Memory B cell (primary cell): ENCODE measurements at regions not wholly inside any gene's neighbourhood (a gene's known extent, or its start where the extent isn't known, plus 50 kb on each side); places are given as distances from the start of the nearest gene placed in this dataset.
"Not testable (repeated sequence)": the region's sequence is repeated elsewhere in the genome, so short reads cannot be mapped to it uniquely, and the experiment has no call there.

Source experiments
- ATAC-seq: fragments of 150-1000 bp; cut with Tn5 transposase; 2 replicates; pipeline ENCODE4 v1.10.0; 2021; ENCODE audit warnings: low read depth, mild to moderate bottlenecking, moderate library complexity
- DNase-seq, 2 donors: peaks; one replicate each; pipeline ENCODE4 v3.0.0; 2022; ENCODE audit warnings: low spot score in 2 of 2
- H3K27ac Mint-ChIP-seq: one replicate; pipeline ENCODE4 v1.8.0; 2022; ENCODE audit warnings: mild to moderate bottlenecking, moderate library complexity, mixed read lengths
- H3K27me3 Mint-ChIP-seq: one replicate; pipeline ENCODE4 v1.8.0; 2022; ENCODE audit warnings: mixed read lengths
- H3K36me3 Mint-ChIP-seq: one replicate; pipeline ENCODE4 v1.8.0; 2022; ENCODE audit warnings: mild to moderate bottlenecking, mixed read lengths
- H3K4me1 Mint-ChIP-seq: one replicate; pipeline ENCODE4 v1.8.0; 2022; ENCODE audit warnings: mixed read lengths
- H3K4me3 Mint-ChIP-seq: one replicate; pipeline ENCODE4 v1.8.0; 2022; ENCODE audit warnings: mild to moderate bottlenecking, moderate library complexity, mixed read lengths
- H3K9me3 Mint-ChIP-seq: one replicate; pipeline ENCODE4 v1.8.0; 2022; ENCODE audit warnings: mixed read lengths

DNA sequence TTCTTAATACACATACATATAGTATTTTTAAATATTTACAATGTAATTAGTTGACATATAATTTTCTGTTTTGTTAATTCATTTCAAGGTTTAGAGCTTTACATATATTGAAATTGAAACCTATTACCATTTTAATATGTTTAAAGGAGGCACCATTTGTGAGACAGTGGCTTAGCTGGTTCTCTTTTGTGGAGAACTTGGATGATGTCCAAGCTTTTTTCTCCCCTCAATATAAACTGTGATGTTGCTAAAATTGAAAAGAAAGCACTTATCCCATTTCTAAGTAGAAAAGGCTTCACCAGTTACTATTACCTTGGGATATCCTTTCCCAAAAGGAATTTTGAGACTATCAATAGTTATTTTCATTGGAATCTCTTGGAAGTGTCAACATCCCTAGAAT lies 707.2 kb downstream of the NTRK3 start:
- no peak for ATAC-seq
- DNase-seq, result no peak
- H3K4me1 Mint-ChIP-seq, result no peaks in the 10 kb centered on the region
- no peak overlapping the region for H3K4me3 Mint-ChIP-seq
- H3K27me3 Mint-ChIP-seq, result no peaks in the 10 kb centered on the region
- H3K9me3 Mint-ChIP-seq, result peaks cover 5% of the 10 kb centered on the region
- no peak overlapping the region for H3K27ac Mint-ChIP-seq
- no peaks in the 10 kb centered on the region for H3K36me3 Mint-ChIP-seq

GRCh38 chr15:87548590-87548989 lies 707.9 kb downstream of the NTRK3 start:
- not testable (repeated sequence) for H3K27me3 Mint-ChIP-seq, H3K36me3 Mint-ChIP-seq, H3K4me3 Mint-ChIP-seq, H3K4me1 Mint-ChIP-seq, DNase-seq, H3K27ac Mint-ChIP-seq, ATAC-seq, H3K9me3 Mint-ChIP-seq

DNA sequence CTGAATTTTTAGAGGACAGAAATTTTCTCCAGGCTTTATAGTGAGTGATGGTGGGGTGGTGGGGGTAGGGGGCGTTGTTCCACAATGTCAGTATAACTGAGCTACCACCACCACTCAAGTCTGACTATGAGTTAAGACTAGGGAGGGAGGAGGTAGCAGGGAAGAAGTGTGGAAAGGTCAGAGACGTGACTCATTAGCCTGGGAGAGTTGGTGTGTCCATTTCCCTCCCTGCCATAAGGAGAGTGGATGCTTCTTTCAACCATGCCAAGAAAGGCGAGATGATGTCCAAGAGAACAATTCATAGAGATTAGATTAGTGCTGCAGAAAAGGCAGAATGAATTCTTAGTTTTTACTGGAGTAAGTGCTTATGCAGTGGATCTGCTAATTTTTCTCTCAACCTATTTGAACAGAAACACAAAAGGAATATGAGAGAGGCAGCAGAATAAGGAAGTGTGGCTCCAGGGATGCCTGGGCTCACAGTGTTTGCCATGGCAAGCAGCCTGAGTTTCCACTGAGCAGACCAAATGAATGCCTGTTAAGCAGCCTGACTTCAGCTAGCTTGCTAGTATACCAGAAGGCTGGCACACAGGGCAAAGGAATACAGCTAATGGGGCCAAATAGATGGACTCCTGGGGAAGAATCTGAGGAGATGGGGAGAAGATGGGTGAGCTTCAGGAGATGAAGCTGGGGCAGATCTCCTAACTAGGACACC lies 708.9 kb downstream of the NTRK3 start:
- no peaks in the 10 kb centered on the region for H3K36me3 Mint-ChIP-seq
- H3K4me1 Mint-ChIP-seq, result no peaks in the 10 kb centered on the region
- no peaks in the 10 kb centered on the region for H3K27me3 Mint-ChIP-seq
- no peaks in the 10 kb centered on the region for H3K9me3 Mint-ChIP-seq
- no peak overlapping the region for H3K27ac Mint-ChIP-seq
- ATAC-seq, result no peak
- H3K4me3 Mint-ChIP-seq, result no peak overlapping the region
- no peak for DNase-seq

GRCh38 chr15:87538327-87538834 lies 718.2 kb downstream of the NTRK3 start:
- DNase-seq (no peak), ATAC-seq (no peak)
- no peaks in the 10 kb centered on the region for H3K27me3 Mint-ChIP-seq
- H3K36me3 Mint-ChIP-seq, result no peaks in the 10 kb centered on the region
- no peak overlapping the region for H3K27ac Mint-ChIP-seq
- H3K9me3 Mint-ChIP-seq, result peaks cover 3% of the 10 kb centered on the region
- H3K4me1 Mint-ChIP-seq, result no peaks in the 10 kb centered on the region
- no peak overlapping the region for H3K4me3 Mint-ChIP-seq

DNA sequence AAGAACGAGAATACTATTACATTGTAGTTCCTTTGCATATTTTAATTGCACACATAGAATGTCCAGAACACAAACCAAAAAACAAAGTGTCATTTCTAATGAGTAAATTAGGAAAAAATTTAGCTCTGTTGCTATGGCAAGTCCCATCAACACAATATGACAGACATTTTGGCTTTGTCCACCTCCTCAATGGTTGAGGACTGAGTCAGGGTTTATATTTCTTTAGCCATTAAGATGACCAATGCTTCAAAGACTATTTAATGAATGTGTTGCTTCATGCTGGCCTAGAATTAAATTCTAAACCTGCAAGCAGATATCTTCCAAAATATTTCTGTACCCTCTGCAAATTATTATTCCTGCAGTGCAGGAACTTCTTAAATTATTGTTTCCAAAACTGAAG lies 719.2 kb downstream of the NTRK3 start:
- peaks cover 6% of the 10 kb centered on the region for H3K9me3 Mint-ChIP-seq
- H3K36me3 Mint-ChIP-seq, result no peaks in the 10 kb centered on the region
- H3K4me1 Mint-ChIP-seq, result no peaks in the 10 kb centered on the region
- no peaks in the 10 kb centered on the region for H3K27me3 Mint-ChIP-seq
- H3K4me3 Mint-ChIP-seq, result no peak overlapping the region
- H3K27ac Mint-ChIP-seq, result no peak overlapping the region
- ATAC-seq, result no peak
- DNase-seq, result no peak

GRCh38 chr15:87533637-87534036 lies 722.9 kb downstream of the NTRK3 start:
- H3K27me3 Mint-ChIP-seq, H3K27ac Mint-ChIP-seq, H3K9me3 Mint-ChIP-seq, H3K36me3 Mint-ChIP-seq, H3K4me1 Mint-ChIP-seq, ATAC-seq, H3K4me3 Mint-ChIP-seq, DNase-seq: not testable (repeated sequence)

- Mint-ChIP-seq H3K4me3 (no peak overlapping the region), H3K9me3 (peaks cover 5% of the 10 kb centered on the region), H3K36me3 (no peaks in the 10 kb centered on the region), H3K27me3 (no peaks in the 10 kb centered on the region), H3K27ac (no peak overlapping the region), H3K4me1 (no peaks in the 10 kb centered on the region)
- ATAC-seq (no peak), DNase-seq (no peak)
These were observed 727.7 kb downstream of the NTRK3 start for GRCh38 chr15:87528873-87529272.

DNA sequence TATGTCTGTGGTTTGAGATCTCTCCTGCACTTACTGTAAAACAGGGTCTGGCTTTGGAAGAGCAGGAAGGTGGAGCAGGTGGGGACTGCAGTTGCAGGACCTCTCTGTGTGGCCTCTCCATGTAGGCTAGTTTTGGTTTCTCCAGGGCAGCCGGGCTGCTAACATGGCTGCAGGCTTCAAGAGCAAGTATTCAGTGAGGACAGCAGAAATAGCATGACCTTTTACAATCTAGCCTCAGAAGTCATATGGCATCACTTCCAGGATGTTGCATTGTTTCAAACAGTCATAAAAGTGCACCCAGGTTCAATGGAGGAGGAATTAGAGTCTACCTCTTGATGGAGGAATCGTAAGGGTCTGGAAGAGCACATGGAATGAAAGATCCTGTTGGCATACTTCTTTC lies 728.7 kb downstream of the NTRK3 start:
- peaks cover 1% of the 10 kb centered on the region for H3K9me3 Mint-ChIP-seq
- H3K4me3 Mint-ChIP-seq, result no peak overlapping the region
- no peak overlapping the region for H3K27ac Mint-ChIP-seq
- no peaks in the 10 kb centered on the region for H3K27me3 Mint-ChIP-seq
- DNase-seq (no peak), ATAC-seq (no peak)
- no peaks in the 10 kb centered on the region for H3K36me3 Mint-ChIP-seq
- no peaks in the 10 kb centered on the region for H3K4me1 Mint-ChIP-seq

DNA sequence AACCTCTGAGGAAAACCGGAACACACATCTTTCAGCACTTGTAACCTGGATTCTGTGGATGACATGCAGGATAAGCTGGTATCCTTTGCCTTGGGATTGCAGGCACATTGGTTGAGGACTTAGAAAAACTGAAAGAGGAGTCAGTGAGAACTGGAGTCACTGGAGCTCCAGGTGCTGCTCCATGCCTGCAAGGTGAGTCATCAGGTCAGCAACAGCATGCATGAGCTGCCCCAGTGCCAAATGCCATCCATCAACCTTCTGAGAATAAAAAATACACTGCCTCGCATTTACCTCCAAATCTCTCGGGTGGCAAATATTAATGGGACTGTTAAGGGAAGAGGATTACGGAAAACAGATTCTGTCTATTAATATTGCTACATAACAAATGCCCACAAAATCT lies 729.1 kb downstream of the NTRK3 start:
- H3K27me3 Mint-ChIP-seq, result no peaks in the 10 kb centered on the region
- H3K9me3 Mint-ChIP-seq, result peaks cover 1% of the 10 kb centered on the region
- H3K4me3 Mint-ChIP-seq, result no peak overlapping the region
- no peak overlapping the region for H3K27ac Mint-ChIP-seq
- H3K4me1 Mint-ChIP-seq, result no peaks in the 10 kb centered on the region
- ATAC-seq, result no peak
- DNase-seq, result no peak
- no peaks in the 10 kb centered on the region for H3K36me3 Mint-ChIP-seq

DNA sequence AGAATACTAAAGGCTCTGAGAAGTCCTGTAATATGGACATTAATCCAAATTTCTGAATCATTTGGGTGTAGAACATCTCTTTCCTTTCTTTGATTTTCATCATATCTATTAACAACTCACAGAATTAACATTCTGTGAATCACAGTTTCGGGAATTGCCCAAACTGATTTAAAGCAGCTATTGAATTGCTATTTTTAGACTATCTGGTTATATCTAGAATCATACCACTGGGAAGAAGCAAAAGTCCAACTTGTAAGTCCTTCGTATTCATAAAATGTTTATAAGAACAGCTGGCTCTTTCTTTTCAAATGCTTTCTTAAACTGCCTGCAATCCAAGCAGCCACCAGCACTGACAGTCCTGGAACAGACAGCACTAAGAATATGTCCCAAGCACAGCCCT lies 733.0 kb downstream of the NTRK3 start:
- no peak for ATAC-seq
- H3K9me3 Mint-ChIP-seq, result no peaks in the 10 kb centered on the region
- H3K36me3 Mint-ChIP-seq, result no peaks in the 10 kb centered on the region
- DNase-seq, result no peak
- H3K4me1 Mint-ChIP-seq, result no peaks in the 10 kb centered on the region
- no peak overlapping the region for H3K27ac Mint-ChIP-seq
- H3K27me3 Mint-ChIP-seq, result no peaks in the 10 kb centered on the region
- no peak overlapping the region for H3K4me3 Mint-ChIP-seq

DNA sequence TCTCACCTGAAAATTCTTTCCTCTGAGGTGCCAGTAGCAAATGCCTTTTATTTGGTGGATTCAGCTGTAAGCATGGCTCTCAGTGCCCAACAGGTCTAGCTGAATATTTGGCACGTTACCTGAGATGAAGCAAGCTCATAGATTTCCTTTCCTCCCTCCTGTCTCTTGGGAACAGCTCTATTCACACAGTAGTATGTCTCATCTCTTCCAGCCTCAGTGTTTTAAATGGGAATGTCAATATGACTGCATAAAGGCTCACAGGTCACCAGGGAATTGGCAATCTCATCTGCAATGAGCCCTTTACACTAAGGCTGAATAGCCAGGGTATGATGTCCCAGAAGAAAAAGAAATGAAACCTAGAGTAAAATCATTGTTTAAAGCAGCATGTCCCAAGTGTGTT lies 733.5 kb downstream of the NTRK3 start:
- no peaks in the 10 kb centered on the region for H3K36me3 Mint-ChIP-seq
- H3K9me3 Mint-ChIP-seq, result no peaks in the 10 kb centered on the region
- H3K4me1 Mint-ChIP-seq, result no peaks in the 10 kb centered on the region

GRCh38 chr15:87518957-87519356 lies 737.6 kb downstream of the NTRK3 start:
- H3K27ac Mint-ChIP-seq, result no peak overlapping the region
- H3K36me3 Mint-ChIP-seq, result no peaks in the 10 kb centered on the region
- H3K27me3 Mint-ChIP-seq, result no peaks in the 10 kb centered on the region
- no peaks in the 10 kb centered on the region for H3K4me1 Mint-ChIP-seq
- ATAC-seq (no peak), DNase-seq (no peak)
- H3K4me3 Mint-ChIP-seq, result no peak overlapping the region
- H3K9me3 Mint-ChIP-seq, result peaks cover 2% of the 10 kb centered on the region

More for the DNA sequence above, 733.5 kb downstream of the NTRK3 start:
- ATAC-seq (no peak), DNase-seq (no peak)
- H3K27me3 Mint-ChIP-seq, result no peaks in the 10 kb centered on the region
- no peak overlapping the region for H3K4me3 Mint-ChIP-seq
- no peak overlapping the region for H3K27ac Mint-ChIP-seq

DNA sequence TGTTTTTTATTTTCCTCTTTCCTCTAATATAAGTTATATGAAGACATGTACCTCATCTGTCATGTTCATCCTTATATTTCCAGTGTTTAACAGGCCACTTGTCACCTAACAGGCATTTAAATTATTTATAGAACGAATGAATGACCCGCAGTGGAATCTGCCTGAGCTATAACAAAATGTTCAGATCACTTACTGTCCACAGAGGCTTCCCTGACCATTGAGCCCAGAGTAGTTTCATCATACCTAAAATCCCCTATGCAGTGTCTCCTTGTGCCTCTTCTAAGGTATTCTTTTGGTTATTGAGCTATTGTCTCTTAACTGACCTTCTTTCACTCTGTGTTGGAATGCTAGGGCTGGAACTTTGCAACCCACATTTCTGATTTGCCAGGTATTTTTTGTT lies 748.5 kb downstream of the NTRK3 start:
- no peaks in the 10 kb centered on the region for H3K4me1 Mint-ChIP-seq
- DNase-seq (no peak), ATAC-seq (no peak)
- H3K4me3 Mint-ChIP-seq, result no peak overlapping the region
- H3K36me3 Mint-ChIP-seq, result no peaks in the 10 kb centered on the region
- H3K27ac Mint-ChIP-seq, result no peak overlapping the region
- H3K27me3 Mint-ChIP-seq, result no peaks in the 10 kb centered on the region
- peaks cover 2% of the 10 kb centered on the region for H3K9me3 Mint-ChIP-seq

DNA sequence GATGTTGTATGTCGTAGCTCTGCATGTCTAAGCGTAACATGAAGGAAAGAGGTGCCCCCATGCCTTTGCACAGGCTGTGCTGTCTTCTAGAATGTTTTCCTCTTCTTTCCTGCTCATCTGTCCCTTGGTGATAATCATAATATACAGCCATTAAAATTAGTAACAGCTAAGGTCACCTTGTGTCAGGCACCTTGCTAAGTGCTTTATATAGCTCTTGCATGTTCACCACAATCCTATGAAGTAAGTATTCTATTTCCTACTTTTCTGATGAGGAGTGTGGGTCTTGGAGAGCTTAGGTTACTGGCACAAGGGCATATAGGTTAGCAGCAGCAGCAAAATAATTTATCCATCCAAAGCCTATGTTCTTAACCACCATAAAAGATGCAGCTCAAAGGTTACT lies 754.4 kb downstream of the NTRK3 start:
- no peaks in the 10 kb centered on the region for H3K27me3 Mint-ChIP-seq

DNA sequence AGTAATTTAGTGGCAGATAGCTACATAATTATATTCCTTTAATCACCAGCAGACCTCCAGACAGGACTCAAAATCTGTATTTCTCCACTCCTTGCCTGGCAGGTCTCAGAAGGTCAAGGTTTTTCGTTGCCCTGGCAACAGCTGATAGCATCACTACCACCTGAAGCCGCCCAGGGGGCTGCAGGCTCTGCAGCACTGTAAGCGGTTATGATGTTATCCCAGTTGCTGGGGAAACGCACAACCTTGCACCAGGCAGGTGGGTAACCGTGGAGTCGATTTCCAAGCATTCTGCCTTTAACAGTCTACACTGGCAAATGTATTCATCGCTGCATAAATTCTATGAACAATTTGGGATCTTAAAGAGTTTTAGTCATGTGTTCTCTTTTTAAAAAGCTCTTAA lies 756.3 kb downstream of the NTRK3 start:
- no peak for DNase-seq
- no peak for ATAC-seq
- peaks cover 6% of the 10 kb centered on the region for H3K9me3 Mint-ChIP-seq

More for the DNA sequence above, 754.4 kb downstream of the NTRK3 start:
- Mint-ChIP-seq H3K27ac (no peak overlapping the region), H3K4me3 (no peak overlapping the region), H3K36me3 (no peaks in the 10 kb centered on the region), H3K4me1 (no peaks in the 10 kb centered on the region), H3K9me3 (peaks cover 2% of the 10 kb centered on the region)
- DNase-seq (no peak), ATAC-seq (no peak)

More for the DNA sequence above, 756.3 kb downstream of the NTRK3 start:
- Mint-ChIP-seq H3K4me3 (no peak overlapping the region), H3K4me1 (no peaks in the 10 kb centered on the region), H3K36me3 (no peaks in the 10 kb centered on the region), H3K27me3 (no peaks in the 10 kb centered on the region), H3K27ac (no peak overlapping the region)
